Effector memory CD8-positive, alpha-beta T cell (primary cell): ENCODE measurements at regions not wholly inside any gene's neighbourhood (a gene's known extent, or its start where the extent isn't known, plus 50 kb on each side); places are given as distances from the start of the nearest gene placed in this dataset.
A peak's percentile ranks its signal among the peaks of the same experiment; 100 is the strongest.

Experiments used
- ATAC-seq: fragments of 150-1000 bp; cut with Tn5 transposase; replicated peaks from 2 replicates; pipeline ENCODE4 v1.10.0; 2021; ENCODE audit warnings: mild to moderate bottlenecking, moderate library complexity
- DNase-seq, 3 experiments: peaks; one replicate each; pipeline ENCODE4 v3.0.0; 2021
- H3K27ac Mint-ChIP-seq, 2 donors: one replicate each; pipeline ENCODE4 v1.8.0; 2022; ENCODE audit warnings: mild to moderate bottlenecking in 2 of 2, mixed read lengths in 2 of 2, moderate library complexity in 2 of 2
- H3K27me3 Mint-ChIP-seq, 2 donors: one replicate each; pipeline ENCODE4 v1.8.0; 2022; ENCODE audit warnings: mixed read lengths in 2 of 2
- H3K36me3 Mint-ChIP-seq: one replicate; pipeline ENCODE4 v1.8.0; 2022; ENCODE audit warnings: mild to moderate bottlenecking, moderate library complexity, mixed read lengths; ENCODE audit not compliant: insufficient read depth
- H3K4me1 Mint-ChIP-seq, 2 donors: one replicate each; pipeline ENCODE4 v1.8.0; 2022; ENCODE audit warnings: low read depth in 2 of 2, mixed read lengths in 2 of 2
- H3K4me3 Mint-ChIP-seq, 2 donors: one replicate each; pipeline ENCODE4 v1.8.0; 2022; ENCODE audit warnings: mild to moderate bottlenecking in 2 of 2, mixed read lengths in 2 of 2, moderate library complexity in 2 of 2
- H3K9me3 Mint-ChIP-seq, 2 donors: one replicate each; pipeline ENCODE4 v1.8.0; 2022; ENCODE audit warnings: mixed read lengths in 2 of 2

GRCh38 chr4:184575306-184575705 is 73.9 kb downstream of the CASP3 start:
- Mint-ChIP-seq H3K36me3 (no peaks in the 10 kb centered on the region), H3K9me3 (no peaks in the 10 kb centered on the region), H3K27me3 (no peaks in the 10 kb centered on the region), H3K4me1 (no peaks in the 10 kb centered on the region), H3K4me3 (no peak overlapping the region), H3K27ac (peak overlapping the region in 1 of 2 donors; percentile 15)
- ATAC-seq (peak; percentile 36), DNase-seq (no peak)

DNA sequence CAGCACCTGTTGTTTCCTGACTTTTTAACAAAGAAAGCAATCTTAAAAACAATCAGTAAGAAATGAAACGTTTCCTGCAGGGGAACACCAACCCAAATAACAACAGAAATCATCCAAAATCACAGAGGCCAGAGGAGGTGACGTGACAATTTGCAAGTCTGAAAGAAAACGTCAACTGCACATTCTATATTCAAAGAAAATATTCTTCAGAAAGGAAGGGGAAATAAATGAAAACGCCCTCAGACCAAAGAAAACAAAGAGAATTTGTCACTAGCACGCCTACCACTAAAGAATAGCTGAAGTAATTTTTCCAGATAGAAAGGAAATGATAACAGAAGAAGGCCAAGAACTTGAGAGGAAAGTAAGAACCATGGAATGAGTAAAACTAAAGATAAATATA is 74.4 kb downstream of the CASP3 start:
- Mint-ChIP-seq H3K27ac (no peak overlapping the region), H3K4me3 (no peak overlapping the region), H3K4me1 (no peaks in the 10 kb centered on the region), H3K9me3 (no peaks in the 10 kb centered on the region), H3K27me3 (no peaks in the 10 kb centered on the region), H3K36me3 (no peaks in the 10 kb centered on the region)
- DNase-seq: no peak
- no peak for ATAC-seq

GRCh38 chr4:184573701-184574100 is 75.5 kb downstream of the CASP3 start:
- Mint-ChIP-seq H3K27me3 (no peaks in the 10 kb centered on the region), H3K4me3 (no peak overlapping the region), H3K9me3 (no peaks in the 10 kb centered on the region), H3K4me1 (no peaks in the 10 kb centered on the region), H3K27ac (no peak overlapping the region), H3K36me3 (no peaks in the 10 kb centered on the region)
- ATAC-seq: no peak
- no peak for DNase-seq

DNA sequence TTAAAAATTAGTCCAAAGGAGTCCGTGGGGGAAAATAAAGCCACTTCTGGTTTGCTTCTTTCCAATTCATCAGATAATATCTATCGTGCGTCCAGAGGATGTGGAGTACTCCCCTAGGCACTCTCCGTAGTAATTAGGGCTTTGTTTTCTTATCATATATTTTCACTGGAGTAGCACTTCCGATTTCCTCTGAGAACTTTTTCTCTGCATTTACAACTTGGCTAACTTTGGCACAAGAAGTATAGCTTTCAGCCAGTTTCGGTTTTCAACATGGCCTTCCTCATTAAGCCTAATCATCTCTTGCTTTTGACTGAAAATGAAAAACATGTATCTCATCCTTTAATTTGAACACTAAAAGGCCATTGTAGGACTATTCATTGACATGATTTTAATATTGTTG is 80.5 kb downstream of the CASP3 start:
- Mint-ChIP-seq H3K9me3 (no peaks in the 10 kb centered on the region), H3K4me3 (no peak overlapping the region), H3K36me3 (no peaks in the 10 kb centered on the region), H3K27me3 (no peaks in the 10 kb centered on the region), H3K27ac (no peak overlapping the region), H3K4me1 (no peaks in the 10 kb centered on the region)
- DNase-seq: no peak
- ATAC-seq: no peak

DNA sequence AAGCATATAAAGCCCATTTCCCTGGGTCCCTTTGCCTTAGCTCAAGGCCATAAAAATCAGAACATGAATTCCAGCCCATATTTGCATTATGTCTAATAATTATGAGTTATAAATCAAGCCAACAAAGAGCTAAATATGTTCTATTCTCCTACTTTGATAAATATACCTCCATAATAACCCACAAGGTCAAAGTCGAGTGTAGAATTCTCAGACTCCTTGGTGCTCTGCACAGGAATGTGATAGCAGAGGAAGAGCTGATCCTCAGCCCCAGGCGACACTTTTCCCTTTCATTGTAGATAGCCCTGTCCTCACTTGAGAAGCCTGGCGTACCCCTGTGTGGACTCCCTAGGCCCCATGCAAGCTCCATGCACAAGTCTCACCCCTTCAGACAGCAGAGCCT is 85.6 kb downstream of the CASP3 start:
- H3K4me3 Mint-ChIP-seq: no peak overlapping the region
- H3K27ac Mint-ChIP-seq: no peak overlapping the region
- H3K9me3 Mint-ChIP-seq: no peaks in the 10 kb centered on the region
- no peaks in the 10 kb centered on the region for H3K36me3 Mint-ChIP-seq
- ATAC-seq (no peak), DNase-seq (no peak)
- H3K27me3 Mint-ChIP-seq: no peaks in the 10 kb centered on the region
- H3K4me1 Mint-ChIP-seq: peaks cover 0 to 2% of the 10 kb centered on the region in 2 donors

DNA sequence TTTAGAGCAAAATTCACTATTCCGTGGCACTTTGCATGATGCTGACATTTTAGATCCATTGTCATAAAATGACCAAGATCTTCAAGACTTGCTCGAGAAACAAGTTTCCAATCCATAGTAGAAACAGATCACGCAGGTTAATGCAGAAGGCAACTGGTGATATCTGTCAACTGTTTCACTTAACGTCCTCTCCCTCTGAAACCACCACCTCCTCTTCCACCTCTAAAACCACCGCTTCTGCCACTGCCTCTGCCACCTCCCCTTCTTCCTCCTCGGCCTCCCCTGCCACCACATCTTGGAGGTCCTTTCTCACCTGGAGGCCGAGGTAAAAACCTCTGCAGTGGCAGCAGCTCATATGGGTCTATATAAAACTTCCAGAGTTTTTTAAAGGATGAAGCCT is 84.6 kb upstream of the IRF2 start:
- H3K4me1 Mint-ChIP-seq: peaks cover 0 to 2% of the 10 kb centered on the region in 2 donors
- H3K27me3 Mint-ChIP-seq: peaks cover 0 to 2% of the 10 kb centered on the region in 2 donors
- H3K27ac Mint-ChIP-seq: no peak overlapping the region
- no peak for DNase-seq
- H3K9me3 Mint-ChIP-seq: no peaks in the 10 kb centered on the region
- no peaks in the 10 kb centered on the region for H3K36me3 Mint-ChIP-seq
- H3K4me3 Mint-ChIP-seq: no peak overlapping the region
- no peak for ATAC-seq

DNA sequence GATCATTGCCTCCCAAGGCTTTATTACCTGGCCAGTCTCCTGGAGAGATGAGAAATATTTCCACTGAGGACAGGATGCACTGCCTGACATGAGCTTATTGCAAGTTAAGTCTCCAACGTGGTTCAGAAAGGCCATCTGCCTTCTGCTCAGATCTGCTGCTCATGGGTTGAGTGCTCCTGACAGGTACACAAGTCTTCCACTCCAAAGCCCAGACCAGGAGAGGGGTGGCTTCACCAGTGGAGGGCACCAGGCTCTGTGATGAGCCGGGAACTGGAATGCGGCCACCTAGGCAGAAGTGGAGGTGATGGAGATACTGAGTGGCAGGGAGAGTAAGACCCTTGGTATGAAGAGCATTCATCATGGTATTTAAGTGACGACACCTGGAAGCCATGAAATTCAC is 79.5 kb upstream of the IRF2 start:
- ATAC-seq: no peak
- Mint-ChIP-seq H3K27ac (no peak overlapping the region), H3K27me3 (peaks cover 0 to 13% of the 10 kb centered on the region in 2 donors), H3K9me3 (no peaks in the 10 kb centered on the region), H3K4me3 (no peak overlapping the region), H3K4me1 (no peaks in the 10 kb centered on the region), H3K36me3 (peaks cover 3% of the 10 kb centered on the region)
- no peak for DNase-seq

- peaks cover 3% of the 10 kb centered on the region for H3K36me3 Mint-ChIP-seq
- DNase-seq: no peak
- no peak for ATAC-seq
- peaks cover 0 to 18% of the 10 kb centered on the region in 2 donors for H3K27me3 Mint-ChIP-seq
- no peaks in the 10 kb centered on the region for H3K9me3 Mint-ChIP-seq
- H3K4me3 Mint-ChIP-seq: no peak overlapping the region
- no peaks in the 10 kb centered on the region for H3K4me1 Mint-ChIP-seq
- H3K27ac Mint-ChIP-seq: no peak overlapping the region
Measured at GRCh38 chr4:184550476-184550875, 76.1 kb upstream of the IRF2 start.

GRCh38 chr4:184548648-184549341 is 74.4 kb upstream of the IRF2 start:
- ATAC-seq (no peak), DNase-seq (no peak)
- peak overlapping the region in 1 of 2 donors; percentile 26 for H3K4me3 Mint-ChIP-seq
- no peak overlapping the region for H3K27ac Mint-ChIP-seq
- H3K36me3 Mint-ChIP-seq: peaks cover 3% of the 10 kb centered on the region
- H3K27me3 Mint-ChIP-seq: peaks cover 0 to 14% of the 10 kb centered on the region in 2 donors
- no peaks in the 10 kb centered on the region for H3K9me3 Mint-ChIP-seq
- no peaks in the 10 kb centered on the region for H3K4me1 Mint-ChIP-seq

- H3K27me3 Mint-ChIP-seq: peaks cover 0 to 11% of the 10 kb centered on the region in 2 donors
- peaks cover 3% of the 10 kb centered on the region for H3K36me3 Mint-ChIP-seq
- no peaks in the 10 kb centered on the region for H3K9me3 Mint-ChIP-seq
- H3K27ac Mint-ChIP-seq: no peak overlapping the region
- DNase-seq (no peak), ATAC-seq (no peak)
- H3K4me3 Mint-ChIP-seq: peak overlapping the region in 1 of 2 donors; percentile 26
- H3K4me1 Mint-ChIP-seq: no peaks in the 10 kb centered on the region
Measured at GRCh38 chr4:184548316-184548647, 73.9 kb upstream of the IRF2 start.

DNA sequence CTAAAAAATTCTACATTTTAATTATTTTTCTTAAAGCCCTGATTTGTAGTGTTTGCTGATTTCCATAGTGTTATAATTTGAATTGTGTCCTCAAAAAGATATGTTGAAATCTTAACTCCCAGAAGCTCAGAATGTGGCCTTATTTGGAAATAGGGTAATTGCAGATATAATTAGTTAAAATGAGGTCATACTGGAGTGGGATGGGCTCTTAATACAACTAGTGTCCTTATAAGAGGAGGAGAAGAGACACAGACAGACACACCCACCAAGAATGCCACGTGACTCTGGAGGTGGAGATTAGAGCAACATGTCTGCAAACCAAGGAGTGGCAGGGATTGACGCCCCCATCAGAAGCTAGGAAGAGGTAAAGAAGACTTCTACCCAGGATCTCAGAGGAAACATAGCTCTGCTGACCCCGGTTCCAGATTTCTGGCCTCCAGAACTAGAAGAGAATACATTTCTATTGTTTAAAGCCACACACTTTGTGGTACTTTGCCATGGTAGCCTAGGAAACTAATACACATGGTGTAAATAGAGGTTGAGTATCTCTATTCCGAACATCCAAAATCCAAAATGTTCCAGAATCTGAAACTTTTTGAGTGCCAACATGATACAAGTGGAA is 70.5 kb upstream of the IRF2 start:
- Mint-ChIP-seq H3K36me3 (peaks cover 3% of the 10 kb centered on the region), H3K4me1 (no peaks in the 10 kb centered on the region), H3K9me3 (no peaks in the 10 kb centered on the region), H3K27ac (no peak overlapping the region), H3K27me3 (peaks cover 0 to 11% of the 10 kb centered on the region in 2 donors), H3K4me3 (no peak overlapping the region)
- ATAC-seq: no peak
- DNase-seq: no peak

GRCh38 chr4:184541907-184542306 is 67.6 kb upstream of the IRF2 start:
- no peak for ATAC-seq
- Mint-ChIP-seq H3K36me3 (peaks cover 12% of the 10 kb centered on the region), H3K4me1 (peaks cover 7 to 8% of the 10 kb centered on the region in 2 donors), H3K4me3 (no peak overlapping the region), H3K27me3 (no peaks in the 10 kb centered on the region), H3K27ac (no peak overlapping the region), H3K9me3 (no peaks in the 10 kb centered on the region)
- no peak for DNase-seq

DNA sequence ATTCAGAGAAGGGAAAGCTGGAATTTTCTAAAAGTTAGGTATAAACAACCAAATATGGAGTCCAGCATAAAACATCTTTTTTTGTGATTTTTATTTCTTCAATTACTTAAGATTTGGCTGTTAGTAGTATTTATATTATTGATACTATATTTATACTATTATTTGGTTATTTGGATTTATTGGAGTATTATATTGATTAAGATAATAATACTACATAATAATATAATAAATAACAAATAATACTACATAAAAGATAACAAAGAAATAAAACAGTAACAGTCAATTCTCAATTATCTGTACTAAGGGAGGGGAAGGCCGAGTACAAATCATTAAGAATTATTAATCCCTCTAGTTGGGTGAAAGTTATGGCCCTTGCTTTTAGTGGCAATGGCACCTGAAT is 66.0 kb upstream of the IRF2 start:
- H3K36me3 Mint-ChIP-seq: peaks cover 12% of the 10 kb centered on the region
- ATAC-seq: no peak
- no peaks in the 10 kb centered on the region for H3K9me3 Mint-ChIP-seq
- no peak for DNase-seq
- no peaks in the 10 kb centered on the region for H3K27me3 Mint-ChIP-seq
- no peak overlapping the region for H3K4me3 Mint-ChIP-seq
- no peak overlapping the region for H3K27ac Mint-ChIP-seq
- H3K4me1 Mint-ChIP-seq: peaks cover 21 to 23% of the 10 kb centered on the region in 2 donors

- Mint-ChIP-seq H3K27me3 (no peaks in the 10 kb centered on the region), H3K4me1 (peaks cover 31 to 40% of the 10 kb centered on the region in 2 donors), H3K27ac (peak overlapping the region; percentile 99 to 100), H3K4me3 (peak overlapping the region; percentile 95 to 97), H3K9me3 (no peaks in the 10 kb centered on the region), H3K36me3 (peaks cover 15% of the 10 kb centered on the region)
- ATAC-seq (peak; percentile 67), DNase-seq (peak; percentile 58 to 65 (median 61))
Measured at GRCh38 chr4:184538023-184538599, 63.8 kb upstream of the IRF2 start.
